ENCODE measurements at regions not wholly inside any gene's neighbourhood (a gene's known extent, or its start where the extent isn't known, plus 50 kb on each side); places are given as distances from the start of the nearest gene placed in this dataset.

DNA sequence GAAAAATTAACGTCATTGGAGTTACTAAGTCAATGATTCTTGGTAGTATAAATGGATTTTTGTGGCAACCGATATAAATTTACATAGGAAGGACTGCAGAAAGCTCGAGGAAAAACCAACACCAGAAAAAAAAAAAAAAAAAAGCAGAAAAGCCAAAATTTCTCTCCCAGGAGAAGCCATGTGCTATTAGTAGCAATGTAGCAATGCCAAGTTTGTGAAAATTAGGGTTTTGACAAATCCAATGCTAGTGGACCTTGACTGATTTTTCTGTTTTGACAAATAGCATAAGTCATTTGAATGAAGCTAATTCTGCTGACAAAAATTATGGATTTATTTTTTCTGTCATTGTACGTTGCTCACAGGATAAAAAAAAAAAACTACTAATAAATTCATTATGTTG lies 1561.9 kb downstream of the MRPL39 start:
- no peaks in the 10 kb centered on the region for H3K9me3 ChIP-seq (ENCODE audit: control insufficient read depth, low read length)
- H2BK15ac ChIP-seq (ENCODE audit: low read depth, poor library complexity, severe bottlenecking) = no peak overlapping the region
- H3K27ac ChIP-seq (ENCODE audit: low read length, poor library complexity, severe bottlenecking) = no peak overlapping the region
- no CpG with 5 or more reads among the region's 4 CpGs for WGBS
- H3K4ac ChIP-seq (ENCODE audit: low read depth in 1 of 2, low read length in 2 of 2) = no peak overlapping the region
- H3K4me2 ChIP-seq (ENCODE audit: low read length, poor library complexity, severe bottlenecking) = no peak overlapping the region
- no peak overlapping the region for H4K91ac ChIP-seq (ENCODE audit: low read length)
- H3K4me3 ChIP-seq (ENCODE audit: insufficient read depth in 1 of 2, low read depth in 1 of 2, low read length in 2 of 2) = peak overlapping the region in 1 of 2 experiments; percentile 47
- H3K36me3 ChIP-seq (ENCODE audit: control insufficient read depth in 1 of 2, insufficient read depth in 2 of 2, low read depth in 1 of 2, low read length in 2 of 2) = no peaks in the 10 kb centered on the region
- H4K8ac ChIP-seq (ENCODE audit: low read length) = no peak overlapping the region
- no peak overlapping the region for H2BK5ac ChIP-seq (ENCODE audit: low read depth, low read length, poor library complexity, severe bottlenecking)
- no peak overlapping the region for H2BK12ac ChIP-seq (ENCODE audit: low read length in 2 of 2)
- peak overlapping the region; percentile 74 for H3K9ac ChIP-seq (ENCODE audit: low read length)
- H3K23ac ChIP-seq (ENCODE audit: low read length in 2 of 2) = no peak overlapping the region
- H3K4me1 ChIP-seq (ENCODE audit: control insufficient read depth, insufficient read depth, low read depth, low read length) = no peaks in the 10 kb centered on the region
- no peak overlapping the region for H2BK120ac ChIP-seq (ENCODE audit: low read depth, low read length)
- H3K27me3 ChIP-seq (ENCODE audit: control insufficient read depth in 1 of 2, insufficient read depth in 1 of 2, low read length in 2 of 2) = no peaks in the 10 kb centered on the region
- H3K18ac ChIP-seq (ENCODE audit: low read depth in 1 of 2, low read length in 2 of 2) = no peak overlapping the region
- H2AK5ac ChIP-seq (ENCODE audit: low read length, severe bottlenecking) = no peak overlapping the region
- DNase-seq = no peak
- H3K14ac ChIP-seq (ENCODE audit: low read length in 2 of 2) = no peak overlapping the region
- no peaks in the 10 kb centered on the region for H3K79me1 ChIP-seq (replicated peaks; ENCODE audit: low read length, poor library complexity, severe bottlenecking)
- H2AFZ ChIP-seq (ENCODE audit: low read depth, low read length) = no peak overlapping the region

DNA sequence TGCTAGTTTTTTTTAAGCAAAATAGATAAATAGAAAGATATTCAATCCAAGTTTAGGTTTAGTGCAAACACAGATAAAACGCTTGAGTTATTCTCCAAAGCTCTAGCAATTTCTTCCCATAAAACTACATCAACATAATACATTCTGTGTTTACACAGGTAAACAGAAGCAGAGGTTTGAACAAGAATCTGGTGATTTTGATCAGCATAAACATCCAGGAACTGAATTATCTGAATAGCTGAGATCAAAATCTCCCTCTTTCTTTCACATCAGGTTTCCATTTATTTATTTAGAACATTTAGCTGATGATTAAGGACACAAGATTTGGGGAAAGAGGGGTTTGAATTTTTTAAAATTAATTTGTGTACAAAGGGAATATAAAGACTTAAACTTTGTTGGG lies 1564.6 kb downstream of the MRPL39 start:
- Histone ChIP-seq H2BK5ac (ENCODE audit: low read depth, low read length, poor library complexity, severe bottlenecking) (no peak overlapping the region), H3K23ac (ENCODE audit: low read length in 2 of 2) (no peak overlapping the region), H4K91ac (ENCODE audit: low read length) (no peak overlapping the region), H2BK12ac (ENCODE audit: low read length in 2 of 2) (no peak overlapping the region), H2BK120ac (ENCODE audit: low read depth, low read length) (no peak overlapping the region), H4K8ac (ENCODE audit: low read length) (no peak overlapping the region), H3K79me1 (replicated peaks; ENCODE audit: low read length, poor library complexity, severe bottlenecking) (no peaks in the 10 kb centered on the region), H2BK15ac (ENCODE audit: low read depth, poor library complexity, severe bottlenecking) (no peak overlapping the region), H3K9me3 (ENCODE audit: control insufficient read depth, low read length) (no peaks in the 10 kb centered on the region), H3K27me3 (ENCODE audit: control insufficient read depth in 1 of 2, insufficient read depth in 1 of 2, low read length in 2 of 2) (no peaks in the 10 kb centered on the region), H2AK5ac (ENCODE audit: low read length, severe bottlenecking) (no peak overlapping the region), H3K18ac (ENCODE audit: low read depth in 1 of 2, low read length in 2 of 2) (no peak overlapping the region), H3K4me1 (ENCODE audit: control insufficient read depth, insufficient read depth, low read depth, low read length) (no peaks in the 10 kb centered on the region), H3K27ac (ENCODE audit: low read length, poor library complexity, severe bottlenecking) (no peak overlapping the region), H2AFZ (ENCODE audit: low read depth, low read length) (no peak overlapping the region), H3K36me3 (ENCODE audit: control insufficient read depth in 1 of 2, insufficient read depth in 2 of 2, low read depth in 1 of 2, low read length in 2 of 2) (no peaks in the 10 kb centered on the region), H3K4me3 (ENCODE audit: insufficient read depth in 1 of 2, low read depth in 1 of 2, low read length in 2 of 2) (no peak overlapping the region), H3K14ac (ENCODE audit: low read length in 2 of 2) (no peak overlapping the region), H3K9ac (ENCODE audit: low read length) (no peak overlapping the region), H3K4me2 (ENCODE audit: low read length, poor library complexity, severe bottlenecking) (no peak overlapping the region), H3K4ac (ENCODE audit: low read depth in 1 of 2, low read length in 2 of 2) (no peak overlapping the region)
- no peak for DNase-seq
- WGBS = 100% methylated on average over 1 of the region's 1 CpG

DNA sequence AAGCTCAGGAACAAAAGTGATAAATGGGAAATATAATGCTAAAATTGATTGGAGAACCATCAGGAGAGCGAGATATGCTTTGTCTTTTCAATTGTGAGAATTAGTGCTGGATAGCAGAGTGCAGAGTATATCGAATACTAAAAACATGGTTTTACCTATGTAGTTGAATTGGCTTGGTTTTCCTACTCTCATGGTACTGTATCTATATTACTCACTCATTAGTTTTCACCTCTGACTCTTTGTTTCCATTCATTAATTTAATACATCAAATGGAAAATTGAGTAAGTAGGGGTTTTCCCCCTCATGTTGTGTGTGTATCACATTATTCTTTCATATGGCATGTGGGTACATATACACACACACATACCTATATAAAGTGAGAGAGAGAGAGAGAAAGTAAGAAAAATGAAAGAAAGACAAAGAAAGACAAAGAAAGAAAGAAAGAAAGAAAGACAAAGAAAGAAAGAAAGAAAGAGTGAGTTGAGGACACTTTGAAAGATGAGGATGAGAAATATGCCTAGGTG lies 1574.5 kb downstream of the MRPL39 start:
- Histone ChIP-seq H3K4ac (ENCODE audit: low read depth in 1 of 2, low read length in 2 of 2) (no peak overlapping the region), H3K9me3 (ENCODE audit: control insufficient read depth, low read length) (peaks cover 12% of the 10 kb centered on the region), H4K91ac (ENCODE audit: low read length) (no peak overlapping the region), H3K4me1 (ENCODE audit: control insufficient read depth, insufficient read depth, low read depth, low read length) (no peaks in the 10 kb centered on the region), H2AK5ac (ENCODE audit: low read length, severe bottlenecking) (no peak overlapping the region), H3K27ac (ENCODE audit: low read length, poor library complexity, severe bottlenecking) (no peak overlapping the region), H2BK5ac (ENCODE audit: low read depth, low read length, poor library complexity, severe bottlenecking) (no peak overlapping the region), H2BK120ac (ENCODE audit: low read depth, low read length) (no peak overlapping the region), H3K4me2 (ENCODE audit: low read length, poor library complexity, severe bottlenecking) (no peak overlapping the region), H3K79me1 (replicated peaks; ENCODE audit: low read length, poor library complexity, severe bottlenecking) (no peaks in the 10 kb centered on the region), H4K8ac (ENCODE audit: low read length) (no peak overlapping the region), H2AFZ (ENCODE audit: low read depth, low read length) (no peak overlapping the region), H2BK12ac (ENCODE audit: low read length in 2 of 2) (no peak overlapping the region), H2BK15ac (ENCODE audit: low read depth, poor library complexity, severe bottlenecking) (no peak overlapping the region), H3K36me3 (ENCODE audit: control insufficient read depth in 1 of 2, insufficient read depth in 2 of 2, low read depth in 1 of 2, low read length in 2 of 2) (no peaks in the 10 kb centered on the region), H3K23ac (ENCODE audit: low read length in 2 of 2) (no peak overlapping the region), H3K18ac (ENCODE audit: low read depth in 1 of 2, low read length in 2 of 2) (no peak overlapping the region), H3K27me3 (ENCODE audit: control insufficient read depth in 1 of 2, insufficient read depth in 1 of 2, low read length in 2 of 2) (no peaks in the 10 kb centered on the region), H3K14ac (ENCODE audit: low read length in 2 of 2) (no peak overlapping the region), H3K9ac (ENCODE audit: low read length) (no peak overlapping the region), H3K4me3 (ENCODE audit: insufficient read depth in 1 of 2, low read depth in 1 of 2, low read length in 2 of 2) (no peak overlapping the region)
- DNase-seq = no peak
- 8% methylated on average over 1 of the region's 2 CpGs for WGBS

DNA sequence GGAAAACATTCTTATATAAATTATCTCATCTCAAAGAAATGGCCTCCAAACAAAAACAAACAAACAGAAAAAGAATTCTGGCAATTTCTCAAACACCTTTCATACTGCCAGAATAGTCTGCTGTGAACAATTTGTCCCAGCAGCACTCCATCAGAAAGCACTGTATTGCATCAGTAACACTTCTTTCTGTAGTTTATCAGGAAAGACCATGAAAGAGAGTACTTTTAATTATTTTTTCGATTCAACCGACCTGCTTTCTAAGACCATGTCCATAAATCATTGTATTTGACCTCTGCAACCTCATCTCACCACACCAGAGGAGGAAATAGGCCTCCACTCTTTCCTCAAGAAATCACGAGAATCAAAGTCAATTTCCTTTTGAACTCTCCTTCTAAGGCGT lies 1579.9 kb downstream of the MRPL39 start:
- no peak for DNase-seq
- no peaks in the 10 kb centered on the region for H3K36me3 ChIP-seq (ENCODE audit: control insufficient read depth in 1 of 2, insufficient read depth in 2 of 2, low read depth in 1 of 2, low read length in 2 of 2)
- H3K9me3 ChIP-seq (ENCODE audit: control insufficient read depth, low read length) = no peaks in the 10 kb centered on the region
- no peak overlapping the region for H3K4me3 ChIP-seq (ENCODE audit: insufficient read depth in 1 of 2, low read depth in 1 of 2, low read length in 2 of 2)
- no peaks in the 10 kb centered on the region for H3K4me1 ChIP-seq (ENCODE audit: control insufficient read depth, insufficient read depth, low read depth, low read length)
- no peak overlapping the region for H2BK12ac ChIP-seq (ENCODE audit: low read length in 2 of 2)
- no peaks in the 10 kb centered on the region for H3K27me3 ChIP-seq (ENCODE audit: control insufficient read depth in 1 of 2, insufficient read depth in 1 of 2, low read length in 2 of 2)
- no peak overlapping the region for H2BK5ac ChIP-seq (ENCODE audit: low read depth, low read length, poor library complexity, severe bottlenecking)
- H2BK15ac ChIP-seq (ENCODE audit: low read depth, poor library complexity, severe bottlenecking) = no peak overlapping the region
- no peak overlapping the region for H3K4me2 ChIP-seq (ENCODE audit: low read length, poor library complexity, severe bottlenecking)
- H2AK5ac ChIP-seq (ENCODE audit: low read length, severe bottlenecking) = no peak overlapping the region
- no peak overlapping the region for H4K8ac ChIP-seq (ENCODE audit: low read length)
- no peak overlapping the region for H2BK120ac ChIP-seq (ENCODE audit: low read depth, low read length)
- 72% methylated on average over 4 of the region's 4 CpGs for WGBS
- no peak overlapping the region for H3K14ac ChIP-seq (ENCODE audit: low read length in 2 of 2)
- no peak overlapping the region for H3K4ac ChIP-seq (ENCODE audit: low read depth in 1 of 2, low read length in 2 of 2)
- H3K79me1 ChIP-seq (replicated peaks; ENCODE audit: low read length, poor library complexity, severe bottlenecking) = no peaks in the 10 kb centered on the region
- H2AFZ ChIP-seq (ENCODE audit: low read depth, low read length) = no peak overlapping the region
- H3K27ac ChIP-seq (ENCODE audit: low read length, poor library complexity, severe bottlenecking) = no peak overlapping the region
- H3K18ac ChIP-seq (ENCODE audit: low read depth in 1 of 2, low read length in 2 of 2) = no peak overlapping the region
- H3K23ac ChIP-seq (ENCODE audit: low read length in 2 of 2) = no peak overlapping the region
- H4K91ac ChIP-seq (ENCODE audit: low read length) = no peak overlapping the region
- no peak overlapping the region for H3K9ac ChIP-seq (ENCODE audit: low read length)

All from mesenchymal stem cell (in vitro differentiated cells and primary cell).